GM18505 (cell line): ENCODE measurements at regions not wholly inside any gene's neighbourhood (a gene's known extent, or its start where the extent isn't known, plus 50 kb on each side); places are given as distances from the start of the nearest gene placed in this dataset.
A peak's percentile ranks its signal among the peaks of the same experiment; 100 is the strongest.
"Not testable (repeated sequence)": the region's sequence is repeated elsewhere in the genome, so short reads cannot be mapped to it uniquely, and the experiment has no call there.

ENCODE experiments used
- ATAC-seq: cut with Tn5 transposase; IDR thresholded peaks from one replicate; pipeline ENCODE4 v1.9.1; 2021; ENCODE audit not compliant: unreplicated experiment
- POLR2A ChIP-seq: IDR thresholded peaks from 4 replicates; pipeline ENCODE4 v1.6.1; 2011; ENCODE audit warnings: borderline replicate concordance; ENCODE audit not compliant: insufficient read depth, insufficient read length; ENCODE audit errors: extremely low read depth

GRCh38 chr10:63829573-63830149 is 308.5 kb downstream of the REEP3 start:
- no peak for ATAC-seq

GRCh38 chr10:63832686-63833085 is 311.5 kb downstream of the REEP3 start:
- no peak for TF ChIP-seq POLR2A

More at GRCh38 chr10:63829573-63830149, 308.5 kb downstream of the REEP3 start:
- no peak for TF ChIP-seq POLR2A

GRCh38 chr10:63833411-63834060 is 312.3 kb downstream of the REEP3 start:
- no peak for TF ChIP-seq POLR2A
- no peak for ATAC-seq

More at GRCh38 chr10:63832686-63833085, 311.5 kb downstream of the REEP3 start:
- no peak for ATAC-seq

- TF ChIP-seq POLR2A, result no peak
- no peak for ATAC-seq
Measured at GRCh38 chr10:63836666-63837442, 315.7 kb downstream of the REEP3 start.

- no peak for ATAC-seq
- TF ChIP-seq POLR2A, result no peak
Measured at GRCh38 chr10:63841761-63842160, 320.6 kb downstream of the REEP3 start.

GRCh38 chr10:63843107-63843506 is 321.9 kb downstream of the REEP3 start:
- ATAC-seq, result no peak
- no peak for TF ChIP-seq POLR2A

- ATAC-seq, result not testable (repeated sequence)
Measured at GRCh38 chr10:63848871-63849270, 327.7 kb downstream of the REEP3 start.

- TF ChIP-seq POLR2A, result no peak
- ATAC-seq, result no peak
Measured at GRCh38 chr10:63862860-63863259, 341.7 kb downstream of the REEP3 start.

GRCh38 chr10:63865210-63865609 is 344.0 kb downstream of the REEP3 start:
- ATAC-seq, result no peak
- TF ChIP-seq POLR2A, result no peak

GRCh38 chr10:63866075-63866746 is 345.0 kb downstream of the REEP3 start:
- peak; percentile 85 for ATAC-seq
- no peak for TF ChIP-seq POLR2A

GRCh38 chr10:63866747-63867140 is 345.5 kb downstream of the REEP3 start:
- peak; percentile 54 for ATAC-seq
- TF ChIP-seq POLR2A, result no peak

GRCh38 chr10:63878428-63878827 is 357.2 kb downstream of the REEP3 start:
- no peak for TF ChIP-seq POLR2A
- ATAC-seq, result no peak

- no peak for TF ChIP-seq POLR2A
- no peak for ATAC-seq
Measured at GRCh38 chr10:63883861-63884260, 362.7 kb downstream of the REEP3 start.
